Mucosa of stomach (tissue), 1 donor: ENCODE measurements at regions not wholly inside any gene's neighbourhood (a gene's known extent, or its start where the extent isn't known, plus 50 kb on each side); places are given as distances from the start of the nearest gene placed in this dataset.

Experiments used
- H3K27me3 ChIP-seq: one replicate; pipeline ENCODE4 v1.7.0; 2013; ENCODE audit warnings: mild to moderate bottlenecking, low read length; ENCODE audit not compliant: control insufficient read depth, insufficient read depth
- H3K36me3 ChIP-seq: one replicate; pipeline ENCODE4 v1.7.0; 2013; ENCODE audit warnings: low read length; ENCODE audit not compliant: control insufficient read depth, insufficient read depth
- H3K4me1 ChIP-seq: one replicate; pipeline ENCODE4 v1.7.0; 2013; ENCODE audit warnings: mild to moderate bottlenecking, low read length; ENCODE audit not compliant: control insufficient read depth, insufficient read depth
- H3K4me3 ChIP-seq: one replicate; pipeline ENCODE4 v1.7.0; 2013; ENCODE audit warnings: low read length
- H3K9ac ChIP-seq: one replicate; pipeline ENCODE4 v1.7.0; 2013; ENCODE audit warnings: mild to moderate bottlenecking, low read length, moderate library complexity
- H3K9me3 ChIP-seq: one replicate; pipeline ENCODE4 v1.7.0; 2013; ENCODE audit warnings: mild to moderate bottlenecking, low read length, moderate library complexity; ENCODE audit not compliant: control insufficient read depth
- donor health status: Pancreatic carcinoma.

DNA sequence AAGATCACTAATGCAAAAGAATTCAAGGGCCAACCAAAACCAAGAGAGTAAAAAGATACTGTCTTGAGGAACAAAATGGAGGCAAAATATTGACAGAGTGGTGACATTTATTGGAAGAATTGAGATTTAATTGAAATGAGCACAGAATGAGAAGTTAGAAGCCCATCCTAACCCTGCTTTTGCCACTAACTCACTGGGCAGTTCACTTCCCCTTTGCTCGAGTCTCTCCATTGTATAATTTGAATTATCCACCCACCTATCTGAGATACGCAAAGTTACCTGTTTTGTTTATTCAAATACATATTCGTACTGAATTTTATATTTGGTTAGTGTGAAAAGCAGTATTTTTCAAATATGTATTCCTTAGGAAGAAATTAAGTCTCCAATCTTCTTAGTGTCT, 204.5 kb upstream of the PRDM1 start:
- Histone ChIP-seq H3K4me3 (no peak overlapping the region), H3K9me3 (no peaks in the 10 kb centered on the region), H3K9ac (no peak overlapping the region), H3K4me1 (no peaks in the 10 kb centered on the region), H3K36me3 (no peaks in the 10 kb centered on the region), H3K27me3 (peaks cover 7% of the 10 kb centered on the region)

GRCh38 chr6:105880030-105880492, 206.1 kb upstream of the PRDM1 start:
- H3K4me1 ChIP-seq, result no peaks in the 10 kb centered on the region
- no peak overlapping the region for H3K4me3 ChIP-seq
- no peak overlapping the region for H3K9ac ChIP-seq
- peaks cover 7% of the 10 kb centered on the region for H3K27me3 ChIP-seq
- H3K9me3 ChIP-seq, result no peaks in the 10 kb centered on the region
- H3K36me3 ChIP-seq, result no peaks in the 10 kb centered on the region

DNA sequence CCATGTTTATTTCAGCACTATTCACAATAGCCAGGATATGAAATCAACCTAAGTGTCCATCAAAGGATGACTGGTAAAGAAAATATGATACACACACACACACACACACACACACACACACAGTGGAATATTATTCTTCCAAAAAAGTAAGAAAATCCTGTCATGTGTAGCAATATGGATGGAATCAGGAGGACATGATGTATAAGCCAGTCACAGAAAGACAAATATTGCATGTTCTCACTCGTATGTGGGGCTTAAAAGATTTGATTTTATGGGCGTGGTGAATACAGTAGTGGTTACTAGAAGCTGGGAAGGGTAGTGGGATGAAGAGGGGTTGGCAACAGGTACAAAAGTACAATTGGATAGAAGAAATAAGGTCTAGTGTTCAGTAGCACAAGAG, 207.0 kb upstream of the PRDM1 start:
- Histone ChIP-seq H3K4me1 (no peaks in the 10 kb centered on the region), H3K4me3 (no peak overlapping the region), H3K9ac (no peak overlapping the region), H3K27me3 (peaks cover 7% of the 10 kb centered on the region), H3K36me3 (no peaks in the 10 kb centered on the region), H3K9me3 (no peaks in the 10 kb centered on the region)

DNA sequence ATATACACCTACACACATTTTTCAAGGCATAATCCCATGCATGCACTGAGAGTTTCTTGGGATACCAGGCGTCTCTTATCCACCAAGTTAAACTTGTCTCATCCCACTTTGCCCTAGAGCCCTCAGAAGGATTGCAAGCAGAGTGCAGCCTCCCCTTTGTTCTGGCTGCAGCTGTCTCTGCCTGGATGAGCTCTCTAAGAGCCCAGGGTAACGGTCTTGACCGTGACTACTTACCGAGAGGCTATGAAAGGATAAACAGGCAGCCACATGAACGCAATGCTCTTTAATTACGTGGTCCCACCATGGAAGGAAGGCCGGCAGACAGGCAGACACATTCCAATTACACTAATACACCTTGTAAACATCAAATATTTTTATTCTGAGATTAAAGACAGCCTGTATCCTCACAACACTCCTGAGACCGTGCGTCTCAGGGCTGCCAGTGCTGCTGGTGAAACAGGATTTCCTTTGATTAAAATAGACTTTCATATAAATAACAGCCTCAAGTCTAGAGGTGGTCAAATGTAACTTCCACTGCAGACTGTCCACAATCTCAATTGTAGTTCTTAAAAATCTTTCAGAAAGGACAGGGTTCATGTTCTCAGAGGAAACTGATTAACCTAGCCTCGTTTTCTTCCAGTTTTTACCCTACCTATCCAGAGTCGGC, 210.0 kb upstream of the PRDM1 start:
- Histone ChIP-seq H3K9me3 (no peaks in the 10 kb centered on the region), H3K9ac (no peak overlapping the region), H3K4me3 (no peak overlapping the region), H3K36me3 (no peaks in the 10 kb centered on the region), H3K27me3 (peaks cover 5% of the 10 kb centered on the region), H3K4me1 (no peaks in the 10 kb centered on the region)

DNA sequence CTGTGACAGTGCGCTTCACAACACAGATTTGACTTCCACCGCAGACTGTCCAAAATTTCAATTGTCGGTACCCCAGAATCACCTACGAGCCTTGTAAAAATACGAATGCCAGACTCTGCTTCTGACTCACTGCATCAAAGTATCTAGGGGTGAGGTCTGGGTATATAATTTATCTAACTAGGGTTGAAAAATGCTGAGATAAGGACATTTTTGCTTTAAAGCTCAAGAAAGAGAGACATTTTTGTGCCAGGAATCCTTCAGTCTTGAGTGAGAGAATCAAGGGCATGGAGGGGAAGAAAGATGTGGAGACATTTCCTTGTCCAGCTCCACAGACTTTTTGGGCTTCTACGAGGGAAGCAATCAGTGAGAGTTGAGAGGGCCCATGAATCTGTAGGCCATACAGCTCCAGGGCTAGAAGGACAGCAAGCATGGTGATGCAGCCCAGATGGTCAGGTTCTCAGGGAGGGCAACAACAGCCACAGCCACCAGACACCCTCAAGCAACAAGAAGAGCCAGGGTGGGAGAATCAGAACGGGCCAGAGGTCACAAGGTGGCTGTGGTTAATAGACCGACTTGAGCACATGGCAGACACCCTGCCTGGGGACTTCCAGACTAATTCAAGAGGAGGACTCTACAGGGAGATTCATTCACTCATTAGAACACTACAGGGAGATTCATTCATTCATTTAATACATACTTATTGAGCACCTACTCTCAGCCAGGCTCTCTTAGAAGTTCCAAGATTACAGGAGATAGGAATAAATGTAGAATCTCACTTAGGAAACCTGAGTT, 211.1 kb upstream of the PRDM1 start:
- Histone ChIP-seq H3K9ac (no peak overlapping the region), H3K36me3 (no peaks in the 10 kb centered on the region), H3K27me3 (no peaks in the 10 kb centered on the region), H3K9me3 (no peaks in the 10 kb centered on the region), H3K4me3 (no peak overlapping the region), H3K4me1 (no peaks in the 10 kb centered on the region)

DNA sequence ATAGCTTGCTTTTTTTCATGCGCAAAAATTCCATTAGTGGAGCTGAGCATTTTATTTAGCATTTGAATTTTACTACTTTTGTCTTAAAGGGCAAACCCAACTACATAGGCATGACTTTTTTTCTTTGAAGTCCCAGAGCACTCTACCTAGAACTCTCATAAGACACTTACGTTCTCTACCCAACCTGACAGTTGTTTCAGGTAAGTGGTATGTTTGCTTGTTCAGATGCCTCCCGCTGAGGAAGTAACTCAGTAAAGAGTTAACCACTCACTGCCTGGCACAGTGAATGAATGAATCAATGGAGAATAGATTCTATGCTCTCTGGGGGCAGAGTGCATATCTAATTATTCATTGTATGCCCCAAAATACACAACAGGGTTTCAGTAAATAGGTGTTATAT, 212.3 kb upstream of the PRDM1 start:
- H3K27me3 ChIP-seq, result no peaks in the 10 kb centered on the region
- no peak overlapping the region for H3K9ac ChIP-seq
- H3K4me1 ChIP-seq, result no peaks in the 10 kb centered on the region
- H3K9me3 ChIP-seq, result no peaks in the 10 kb centered on the region
- no peaks in the 10 kb centered on the region for H3K36me3 ChIP-seq
- no peak overlapping the region for H3K4me3 ChIP-seq

- Histone ChIP-seq H3K9ac (no peak overlapping the region), H3K4me3 (no peak overlapping the region), H3K9me3 (no peaks in the 10 kb centered on the region), H3K27me3 (no peaks in the 10 kb centered on the region), H3K36me3 (no peaks in the 10 kb centered on the region), H3K4me1 (no peaks in the 10 kb centered on the region)
Observed at GRCh38 chr6:105873211-105873704, 212.9 kb upstream of the PRDM1 start.

GRCh38 chr6:105872249-105872648, 213.9 kb upstream of the PRDM1 start:
- no peak overlapping the region for H3K9ac ChIP-seq
- no peaks in the 10 kb centered on the region for H3K4me1 ChIP-seq
- no peaks in the 10 kb centered on the region for H3K36me3 ChIP-seq
- H3K4me3 ChIP-seq, result no peak overlapping the region
- H3K9me3 ChIP-seq, result no peaks in the 10 kb centered on the region
- no peaks in the 10 kb centered on the region for H3K27me3 ChIP-seq

DNA sequence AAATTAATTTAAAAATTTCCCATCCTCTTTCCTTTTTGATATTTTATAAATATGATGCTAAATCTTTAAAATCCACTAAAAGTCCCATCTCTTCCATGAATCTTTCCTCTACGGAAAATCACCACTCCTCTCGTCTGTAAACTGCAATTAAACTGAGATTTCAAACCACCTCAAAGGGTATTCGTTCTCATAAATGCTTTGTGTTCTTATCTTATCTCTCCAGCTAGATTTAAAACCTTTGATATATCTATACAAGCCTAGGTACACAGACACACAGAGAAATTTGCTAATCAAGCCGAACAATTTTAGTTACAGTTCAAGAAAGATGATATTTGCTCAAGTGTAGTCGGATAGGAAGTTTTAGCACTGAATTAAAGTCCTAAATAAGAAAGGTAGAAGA, 214.6 kb upstream of the PRDM1 start:
- no peak overlapping the region for H3K4me3 ChIP-seq
- no peaks in the 10 kb centered on the region for H3K27me3 ChIP-seq
- H3K36me3 ChIP-seq, result no peaks in the 10 kb centered on the region
- no peak overlapping the region for H3K9ac ChIP-seq
- no peaks in the 10 kb centered on the region for H3K4me1 ChIP-seq
- no peaks in the 10 kb centered on the region for H3K9me3 ChIP-seq

DNA sequence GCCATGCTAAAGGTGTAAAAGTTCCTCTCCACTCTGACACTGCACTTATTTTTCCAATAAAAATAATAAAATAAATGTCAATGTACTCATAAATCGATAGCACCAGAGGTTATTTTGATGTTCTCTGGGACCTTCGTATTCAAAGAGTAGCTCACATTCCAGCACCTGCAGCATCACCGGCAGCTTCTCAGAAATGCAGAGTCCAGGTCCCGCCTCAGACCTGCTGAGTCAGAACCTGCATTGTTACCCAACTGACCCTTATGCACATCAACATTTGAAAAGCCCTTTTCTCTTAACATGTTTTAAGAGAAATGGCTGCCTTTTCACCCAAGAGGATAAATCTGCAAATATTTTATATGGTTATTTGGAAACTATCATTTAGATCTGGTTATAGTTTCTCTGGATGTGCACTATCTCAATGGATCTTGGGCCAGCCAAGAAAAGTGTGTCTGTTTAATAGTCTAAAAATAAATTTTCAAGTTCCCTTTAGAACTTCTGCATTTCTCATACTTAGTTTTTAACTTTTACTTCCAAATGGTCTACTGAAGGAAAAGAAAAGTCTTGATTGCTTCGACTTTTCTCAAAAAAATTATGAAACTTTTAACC, 216.2 kb upstream of the PRDM1 start:
- Histone ChIP-seq H3K4me3 (no peak overlapping the region), H3K27me3 (no peaks in the 10 kb centered on the region), H3K4me1 (no peaks in the 10 kb centered on the region), H3K9me3 (no peaks in the 10 kb centered on the region), H3K9ac (no peak overlapping the region), H3K36me3 (no peaks in the 10 kb centered on the region)

DNA sequence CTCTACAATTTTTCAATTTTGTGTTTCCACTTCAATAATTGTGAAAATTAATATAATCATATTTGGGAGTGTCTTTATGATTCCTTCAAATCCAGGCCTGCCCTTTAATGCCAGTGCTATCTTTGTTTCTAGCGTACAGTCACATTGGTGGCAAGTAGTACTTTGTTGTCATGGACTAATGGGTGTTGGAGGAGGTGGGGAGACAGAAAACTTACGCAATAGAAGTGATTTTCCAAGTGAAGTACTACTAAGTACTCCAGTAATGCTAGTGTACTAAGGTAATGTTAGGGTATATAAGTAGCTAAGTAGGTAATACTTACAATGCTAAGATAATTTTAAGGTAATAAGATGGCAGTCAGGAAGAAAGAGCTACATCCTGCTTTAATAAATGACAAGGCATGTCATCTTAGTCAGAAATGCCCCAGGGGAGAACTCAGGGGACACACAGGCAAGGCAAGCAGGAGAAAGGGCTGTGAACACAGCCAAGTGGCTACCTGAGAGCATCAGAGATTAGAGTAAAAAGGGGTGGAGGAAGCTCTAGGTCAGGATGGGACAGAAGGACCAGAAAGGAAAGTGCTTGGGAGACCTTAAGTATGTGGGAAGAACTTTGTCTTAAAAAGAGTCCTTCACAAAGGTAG, 217.2 kb upstream of the PRDM1 start:
- H3K9me3 ChIP-seq, result no peaks in the 10 kb centered on the region
- no peaks in the 10 kb centered on the region for H3K27me3 ChIP-seq
- no peak overlapping the region for H3K9ac ChIP-seq
- H3K4me1 ChIP-seq, result no peaks in the 10 kb centered on the region
- H3K36me3 ChIP-seq, result no peaks in the 10 kb centered on the region
- no peak overlapping the region for H3K4me3 ChIP-seq

GRCh38 chr6:105867821-105868220, 218.3 kb upstream of the PRDM1 start:
- Histone ChIP-seq H3K4me1 (no peaks in the 10 kb centered on the region), H3K9me3 (no peaks in the 10 kb centered on the region), H3K27me3 (no peaks in the 10 kb centered on the region), H3K9ac (no peak overlapping the region), H3K4me3 (no peak overlapping the region), H3K36me3 (no peaks in the 10 kb centered on the region)
